Stomach (tissue), 4 donors: ENCODE measurements at regions not wholly inside any gene's neighbourhood (a gene's known extent, or its start where the extent isn't known, plus 50 kb on each side); places are given as distances from the start of the nearest gene placed in this dataset.

Source experiments
- POLR2A ChIP-seq, 4 donors: fragments of 450-650 bp; IDR thresholded peaks; one replicate each; pipeline ENCODE4 v1.6.1; 2016; ENCODE audit warnings: antibody characterized with exemption in 4 of 4, control low read depth in 2 of 4, mild to moderate bottlenecking in 1 of 4, moderate library complexity in 1 of 4
- TF ChIP-seq, protein P1 (sequence below), 7 experiments: fragments of 450-650 bp in 4 of 7; fragments of 200-600 bp in 3 of 7; sonication (generic) in 3 of 7; IDR thresholded peaks; one replicate each; pipeline ENCODE4 v1.5.1; 2016 to 2019; ENCODE audit warnings: antibody characterized with exemption in 7 of 7, control low read depth in 2 of 7, mild to moderate bottlenecking in 1 of 7

DNA sequence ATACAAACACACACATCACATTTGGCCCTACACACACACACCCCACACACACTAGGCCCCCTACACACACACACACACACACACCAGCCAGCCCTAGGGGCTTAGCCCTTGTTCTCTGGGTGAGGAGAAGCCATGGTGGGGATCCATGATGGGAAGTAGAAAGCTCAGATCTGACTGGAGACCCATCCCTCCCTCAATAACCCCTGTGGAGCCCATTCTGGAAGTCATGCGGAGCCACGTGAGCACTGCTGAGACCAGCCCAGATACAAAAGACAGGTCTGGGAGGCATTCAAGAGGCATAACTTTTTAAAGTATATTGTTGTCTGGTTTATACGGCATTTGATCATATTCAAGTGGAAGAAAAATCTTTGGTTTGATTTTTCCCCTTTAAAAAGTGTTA lies 448.5 kb downstream of the SOX6 start:
- TF ChIP-seq POLR2A (IDR thresholded peaks at IDR 0.05), result no peak
- TF ChIP-seq, protein P1, sequence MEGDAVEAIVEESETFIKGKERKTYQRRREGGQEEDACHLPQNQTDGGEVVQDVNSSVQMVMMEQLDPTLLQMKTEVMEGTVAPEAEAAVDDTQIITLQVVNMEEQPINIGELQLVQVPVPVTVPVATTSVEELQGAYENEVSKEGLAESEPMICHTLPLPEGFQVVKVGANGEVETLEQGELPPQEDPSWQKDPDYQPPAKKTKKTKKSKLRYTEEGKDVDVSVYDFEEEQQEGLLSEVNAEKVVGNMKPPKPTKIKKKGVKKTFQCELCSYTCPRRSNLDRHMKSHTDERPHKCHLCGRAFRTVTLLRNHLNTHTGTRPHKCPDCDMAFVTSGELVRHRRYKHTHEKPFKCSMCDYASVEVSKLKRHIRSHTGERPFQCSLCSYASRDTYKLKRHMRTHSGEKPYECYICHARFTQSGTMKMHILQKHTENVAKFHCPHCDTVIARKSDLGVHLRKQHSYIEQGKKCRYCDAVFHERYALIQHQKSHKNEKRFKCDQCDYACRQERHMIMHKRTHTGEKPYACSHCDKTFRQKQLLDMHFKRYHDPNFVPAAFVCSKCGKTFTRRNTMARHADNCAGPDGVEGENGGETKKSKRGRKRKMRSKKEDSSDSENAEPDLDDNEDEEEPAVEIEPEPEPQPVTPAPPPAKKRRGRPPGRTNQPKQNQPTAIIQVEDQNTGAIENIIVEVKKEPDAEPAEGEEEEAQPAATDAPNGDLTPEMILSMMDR (IDR thresholded peaks at IDR 0.05), result no peak
